GM23248 (cell line): ENCODE measurements at regions not wholly inside any gene's neighbourhood (a gene's known extent, or its start where the extent isn't known, plus 50 kb on each side); places are given as distances from the start of the nearest gene placed in this dataset.

ENCODE experiments used
- DNase-seq: peaks from one replicate; pipeline ENCODE4 v3.0.0-alpha.2; 2015
- H2AFZ ChIP-seq: fragments of 200-600 bp; sonication (generic); 2 replicates; pipeline ENCODE4 v1.6.1; 2016; ENCODE audit warnings: antibody characterized with exemption
- H3F3A ChIP-seq: fragments of 200-600 bp; sonication (generic); 2 replicates; pipeline ENCODE4 v1.6.1; 2016; ENCODE audit warnings: mild to moderate bottlenecking, antibody characterized with exemption, mixed run types; ENCODE audit not compliant: insufficient read depth
- H3K27ac ChIP-seq: fragments of 200-600 bp; sonication (generic); 2 replicates; pipeline ENCODE4 v1.5.1; 2016; ENCODE audit warnings: mild to moderate bottlenecking
- H3K27me3 ChIP-seq: fragments of 200-600 bp; sonication (generic); replicated peaks from 2 replicates; pipeline ENCODE4 v1.6.1; 2016; ENCODE audit warnings: mild to moderate bottlenecking; ENCODE audit not compliant: insufficient read depth
- H3K36me3 ChIP-seq: fragments of 200-600 bp; sonication (generic); 2 replicates; pipeline ENCODE4 v1.6.1; 2016; ENCODE audit warnings: low read depth, mild to moderate bottlenecking
- H3K4me1 ChIP-seq: fragments of 200-600 bp; sonication (generic); 2 replicates; pipeline ENCODE4 v1.6.1; 2016; ENCODE audit warnings: mild to moderate bottlenecking; ENCODE audit not compliant: insufficient read depth
- H3K4me2 ChIP-seq: fragments of 200-600 bp; sonication (generic); one replicate; pipeline ENCODE4 v1.6.1; 2016; ENCODE audit warnings: mild to moderate bottlenecking; ENCODE audit not compliant: unreplicated experiment
- H3K4me3 ChIP-seq: fragments of 200-600 bp; sonication (generic); 2 replicates; pipeline ENCODE4 v1.5.1; 2016; ENCODE audit warnings: mild to moderate bottlenecking
- H3K79me2 ChIP-seq: fragments of 200-600 bp; sonication (generic); 2 replicates; pipeline ENCODE4 v1.6.1; 2016; ENCODE audit warnings: mild to moderate bottlenecking; ENCODE audit not compliant: insufficient read depth
- H3K9ac ChIP-seq: fragments of 200-600 bp; sonication (generic); 2 replicates; pipeline ENCODE4 v1.6.1; 2016; ENCODE audit warnings: mild to moderate bottlenecking
- H3K9me2 ChIP-seq: fragments of 200-600 bp; sonication (generic); 2 replicates; pipeline ENCODE4 v1.6.1; 2016; ENCODE audit warnings: mixed run types, mild to moderate bottlenecking, moderate library complexity; ENCODE audit not compliant: insufficient read depth
- H3K9me3 ChIP-seq: fragments of 200-600 bp; sonication (generic); one replicate; pipeline ENCODE4 v1.6.1; 2017; ENCODE audit warnings: low read depth
- H4K20me1 ChIP-seq: fragments of 200-600 bp; sonication (generic); 2 replicates; pipeline ENCODE4 v1.6.0; 2016; ENCODE audit not compliant: insufficient read depth
- EZH2 ChIP-seq: fragments of 200-600 bp; sonication (generic); IDR thresholded peaks from 2 replicates; pipeline ENCODE4 v1.6.1; 2018; ENCODE audit warnings: antibody characterized with exemption, mild to moderate bottlenecking; ENCODE audit not compliant: insufficient read depth, poor library complexity, severe bottlenecking
- EZH2phosphoT487 ChIP-seq: fragments of 200-600 bp; sonication (generic); IDR thresholded peaks from 2 replicates; pipeline ENCODE4 v1.6.1; 2018; ENCODE audit warnings: antibody characterized with exemption, moderate library complexity, mild to moderate bottlenecking, low read depth; ENCODE audit not compliant: insufficient read depth
- WGBS, 2 experiments: methylation state at CpG; one replicate each; pipeline ENCODE4 v1.1.6; 2015 to 2017; ENCODE audit warnings: low lambda C conversion rate in 2 of 2, low coverage in 1 of 2; ENCODE audit errors: missing lambda C conversion rate in 2 of 2; 5-methylcytosine and 5-hydroxymethylcytosine counted together
- in situ Hi-C: fragments of 300-500 bp; cut with MboI; formaldehyde crosslinking; loops from 2 replicates; pipeline ENCODE4 v1.15.0; 2020

DNA sequence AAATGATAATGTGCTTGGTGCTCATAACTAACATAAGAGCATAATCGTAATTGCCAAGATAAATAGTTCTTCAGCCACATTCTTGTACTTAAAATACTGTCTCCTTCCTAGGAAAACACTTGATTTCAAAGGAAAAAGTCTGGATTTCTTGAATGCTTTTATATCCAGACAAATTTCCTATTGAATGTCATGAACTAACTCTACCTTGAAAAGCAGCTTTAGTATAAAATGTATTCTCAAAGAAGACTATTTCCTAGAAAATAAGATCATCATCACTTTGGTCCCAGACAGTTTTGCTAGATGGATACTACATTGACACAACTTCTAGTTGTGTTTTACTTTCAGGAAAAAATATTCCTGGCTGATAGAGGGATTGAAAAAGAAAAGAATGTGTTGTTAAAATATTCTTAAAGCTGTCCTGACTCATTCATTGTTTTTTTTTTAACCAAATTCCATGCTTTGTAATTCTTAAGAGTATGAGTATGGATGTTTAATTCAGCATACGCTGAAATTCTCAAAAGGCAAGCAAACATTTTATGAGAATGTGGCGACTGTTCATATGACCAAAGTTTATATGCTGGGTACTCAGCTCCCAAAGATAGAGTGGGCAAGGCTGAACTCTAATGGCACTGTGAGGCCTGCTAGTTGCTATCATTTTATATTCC, 106.1 kb downstream of the PPP1R3A start:
- in situ Hi-C loops, result no loop called here
- 16 to 18% methylated on average over 3 of the region's 3 CpGs for WGBS, 2 experiments
- TF ChIP-seq EZH2phosphoT487, result no peak
- no peak for TF ChIP-seq EZH2
- Histone ChIP-seq H3K9ac (no peak overlapping the region), H3K27ac (no peak overlapping the region), H3K4me1 (peaks cover 4% of the 10 kb centered on the region; the same call in 1 of the 2 replicates), H3K9me2 (no peaks in the 10 kb centered on the region), H3K4me3 (no peak overlapping the region), H3K36me3 (no peaks in the 10 kb centered on the region), H4K20me1 (no peaks in the 10 kb centered on the region), H3F3A (no peaks in the 10 kb centered on the region), H3K4me2 (no peak overlapping the region), H3K79me2 (no peaks in the 10 kb centered on the region), H3K27me3 (no peaks in the 10 kb centered on the region), H3K9me3 (no peaks in the 10 kb centered on the region), H2AFZ (peak overlapping the region; percentile 15; the same call in 1 of the 2 replicates)
- DNase-seq, result peak; percentile 3

DNA sequence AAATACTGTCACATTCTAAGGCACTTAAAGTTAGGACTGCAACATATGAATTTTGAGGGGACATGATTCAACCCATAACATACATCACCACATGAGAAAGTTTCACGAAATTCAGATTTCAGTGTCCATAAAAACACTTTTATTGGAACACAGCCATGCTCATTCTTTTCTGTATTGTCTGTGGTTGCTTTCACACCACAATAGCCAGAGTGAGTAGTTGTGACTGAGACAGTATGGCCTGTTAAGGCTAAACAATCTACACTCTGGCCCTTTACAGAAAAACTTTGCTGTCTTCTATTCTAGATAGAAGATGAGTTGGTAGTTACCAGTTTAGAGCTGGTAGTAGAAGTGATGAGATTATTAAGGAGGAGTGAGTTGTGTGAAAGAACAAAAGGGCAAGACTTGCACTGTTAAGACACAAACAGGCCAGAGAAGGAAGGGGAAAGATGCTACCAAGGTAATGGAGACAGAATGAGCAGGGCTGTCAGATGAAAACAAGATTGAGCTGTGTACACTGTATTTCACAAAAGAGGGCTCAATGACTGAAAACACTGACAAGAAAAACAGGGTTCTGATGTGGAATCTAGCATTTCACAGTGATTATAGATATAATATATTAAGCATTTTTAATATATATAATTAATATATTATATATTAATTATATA, 108.6 kb downstream of the PPP1R3A start:
- H3K9me2 ChIP-seq, result no peaks in the 10 kb centered on the region
- H3K36me3 ChIP-seq, result no peaks in the 10 kb centered on the region
- DNase-seq, result peak; percentile 5
- no peaks in the 10 kb centered on the region for H3K79me2 ChIP-seq
- no peak for TF ChIP-seq EZH2
- no peak for TF ChIP-seq EZH2phosphoT487
- H4K20me1 ChIP-seq, result no peaks in the 10 kb centered on the region
- H3F3A ChIP-seq, result no peaks in the 10 kb centered on the region
- no peak overlapping the region for H3K4me3 ChIP-seq
- no peak overlapping the region for H3K9ac ChIP-seq
- 19 to 20% methylated on average over 1 of the region's 1 CpG for WGBS, 2 experiments
- in situ Hi-C loops, result no loop called here
- no peaks in the 10 kb centered on the region for H3K9me3 ChIP-seq
- no peak overlapping the region for H3K27ac ChIP-seq
- H2AFZ ChIP-seq, result no peak overlapping the region
- H3K4me1 ChIP-seq, result peaks cover 4% of the 10 kb centered on the region; the same call in 1 of the 2 replicates
- H3K4me2 ChIP-seq, result no peak overlapping the region
- H3K27me3 ChIP-seq, result no peaks in the 10 kb centered on the region

DNA sequence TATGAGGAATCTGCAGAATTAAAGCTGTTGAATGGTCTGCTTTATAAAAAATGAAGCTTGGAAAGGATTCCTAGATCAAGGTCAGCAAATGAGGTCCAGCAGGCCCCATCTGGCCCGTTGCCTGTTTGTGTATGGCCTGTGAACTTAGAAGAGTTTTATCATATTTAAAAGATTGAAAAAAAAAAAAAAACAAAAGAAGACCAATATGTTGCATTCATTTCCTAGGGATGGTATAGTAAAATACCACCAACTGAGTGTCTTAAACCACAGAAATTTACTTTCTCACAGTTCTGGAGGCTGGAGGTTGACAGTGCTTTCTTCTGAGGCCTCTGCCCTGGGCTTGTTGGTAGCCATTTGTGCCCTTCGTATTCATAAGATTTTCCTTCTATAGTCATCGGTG, 109.2 kb downstream of the PPP1R3A start:
- Histone ChIP-seq H3K4me3 (no peak overlapping the region), H3K9ac (no peak overlapping the region), H3K4me2 (no peak overlapping the region), H3F3A (no peaks in the 10 kb centered on the region), H2AFZ (no peak overlapping the region), H3K4me1 (peaks cover 4% of the 10 kb centered on the region; the same call in 1 of the 2 replicates), H3K79me2 (no peaks in the 10 kb centered on the region), H4K20me1 (no peaks in the 10 kb centered on the region), H3K27me3 (no peaks in the 10 kb centered on the region), H3K9me3 (no peaks in the 10 kb centered on the region), H3K9me2 (no peaks in the 10 kb centered on the region), H3K27ac (no peak overlapping the region), H3K36me3 (no peaks in the 10 kb centered on the region)
- TF ChIP-seq EZH2 (no peak), EZH2phosphoT487 (no peak)
- in situ Hi-C loops, result no loop called here
- no peak for DNase-seq
- 12 to 28% methylated on average over 3 of the region's 3 CpGs for whole genome bisulfite sequencing, 2 experiments

DNA sequence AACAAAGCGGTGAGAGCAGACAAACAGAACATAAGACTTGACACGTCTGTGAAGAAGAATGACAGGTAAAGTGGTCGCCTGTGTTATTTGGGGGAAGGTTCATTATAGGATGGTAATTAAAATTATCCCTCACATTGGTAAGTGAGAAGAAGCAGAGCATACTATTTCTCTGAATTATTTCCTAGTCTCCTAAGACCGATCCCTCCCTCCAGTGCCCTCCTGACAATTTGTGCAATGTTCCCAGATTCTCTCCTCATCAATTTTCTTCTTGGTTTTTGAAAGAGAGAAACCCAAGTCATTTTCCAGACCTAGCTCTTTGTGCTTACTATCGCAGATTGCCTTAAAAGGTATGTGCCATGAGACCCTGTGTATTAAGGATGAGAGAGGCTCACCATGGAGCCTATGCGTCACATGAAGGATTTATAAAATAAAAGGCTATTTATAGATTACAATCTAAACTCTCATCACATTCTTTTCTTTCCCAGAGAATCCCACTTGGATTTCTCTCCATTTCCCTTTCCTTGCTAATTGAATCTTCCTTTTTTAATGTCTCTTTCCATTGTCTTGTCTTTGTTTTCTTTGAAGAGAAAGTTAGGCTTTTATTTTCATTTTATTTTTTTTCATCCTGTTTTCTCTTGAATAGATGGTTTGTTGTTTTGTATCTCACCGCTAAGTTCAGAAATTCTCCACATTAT, 112.0 kb downstream of the PPP1R3A start:
- Histone ChIP-seq H3K36me3 (no peaks in the 10 kb centered on the region), H3F3A (no peaks in the 10 kb centered on the region), H4K20me1 (no peaks in the 10 kb centered on the region), H3K27me3 (no peaks in the 10 kb centered on the region), H3K9ac (no peak overlapping the region), H3K9me2 (no peaks in the 10 kb centered on the region), H3K9me3 (no peaks in the 10 kb centered on the region), H3K4me2 (no peak overlapping the region), H3K27ac (no peak overlapping the region), H2AFZ (no peak overlapping the region), H3K4me1 (no peaks in the 10 kb centered on the region), H3K4me3 (no peak overlapping the region), H3K79me2 (no peaks in the 10 kb centered on the region)
- in situ Hi-C loops, result no loop called here
- 20 to 22% methylated on average over 7 of the region's 7 CpGs for WGBS, 2 experiments
- DNase-seq, result no peak
- no peak for TF ChIP-seq EZH2phosphoT487
- no peak for TF ChIP-seq EZH2
